ENCODE measurements at regions not wholly inside any gene's neighbourhood (a gene's known extent, or its start where the extent isn't known, plus 50 kb on each side); places are given as distances from the start of the nearest gene placed in this dataset.
"Not testable (repeated sequence)": the region's sequence is repeated elsewhere in the genome, so short reads cannot be mapped to it uniquely, and the experiment has no call there.

DNA sequence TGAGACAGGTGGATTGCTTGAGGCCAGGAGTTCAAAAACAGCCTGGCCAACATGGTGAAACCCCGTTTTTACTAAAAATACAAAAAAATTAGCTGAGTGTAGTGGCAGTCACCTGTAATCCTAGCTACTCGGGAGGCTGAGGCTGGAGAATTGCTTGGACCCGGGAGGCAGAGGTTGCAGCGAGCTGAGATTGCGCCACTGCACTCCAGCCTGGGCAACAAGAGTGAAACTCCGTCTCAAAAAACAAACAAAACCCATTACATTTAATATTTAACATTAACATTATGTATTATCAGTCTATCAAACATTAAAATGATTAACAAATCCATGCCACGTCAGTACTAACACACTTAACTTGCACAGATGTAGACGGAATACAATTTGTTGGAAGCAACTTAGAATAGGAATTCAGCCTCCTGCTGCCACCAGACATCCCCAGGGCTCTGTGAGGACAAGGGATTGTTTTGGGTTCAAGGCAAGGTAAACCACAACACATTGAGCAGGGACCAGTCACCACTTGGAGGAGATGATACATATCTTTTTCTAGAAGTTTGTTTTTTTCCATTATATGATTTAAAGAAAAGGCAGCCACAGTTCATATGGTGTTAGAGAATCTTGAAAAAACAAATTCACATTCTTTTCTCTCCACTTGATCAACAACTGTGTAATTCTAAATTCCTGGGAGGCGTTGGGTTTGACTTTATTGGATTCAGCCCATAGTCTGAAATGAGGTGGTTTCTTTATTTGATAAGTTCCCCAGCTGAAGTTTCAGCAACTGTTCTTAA, 104.1 kb upstream of the BASP1 start:
- no peaks in the 10 kb centered on the region for H3K27me3 ChIP-seq (ENCODE audit: control insufficient read depth, insufficient read depth, low read length)
- peaks cover 23% of the 10 kb centered on the region for H3K4me1 ChIP-seq (ENCODE audit: control insufficient read depth, insufficient read depth, low read length)
- no peak overlapping the region for H3K4me3 ChIP-seq (ENCODE audit: low read depth, low read length)
- H3K27ac ChIP-seq (ENCODE audit: low read depth, low read length), result no peak overlapping the region
- no peak overlapping the region for H3K9ac ChIP-seq (ENCODE audit: low read depth, low read length)
- no peaks in the 10 kb centered on the region for H3K9me3 ChIP-seq (ENCODE audit: control insufficient read depth, insufficient read depth, low read length)
- no peaks in the 10 kb centered on the region for H3K36me3 ChIP-seq (ENCODE audit: control insufficient read depth, insufficient read depth, low read length)

DNA sequence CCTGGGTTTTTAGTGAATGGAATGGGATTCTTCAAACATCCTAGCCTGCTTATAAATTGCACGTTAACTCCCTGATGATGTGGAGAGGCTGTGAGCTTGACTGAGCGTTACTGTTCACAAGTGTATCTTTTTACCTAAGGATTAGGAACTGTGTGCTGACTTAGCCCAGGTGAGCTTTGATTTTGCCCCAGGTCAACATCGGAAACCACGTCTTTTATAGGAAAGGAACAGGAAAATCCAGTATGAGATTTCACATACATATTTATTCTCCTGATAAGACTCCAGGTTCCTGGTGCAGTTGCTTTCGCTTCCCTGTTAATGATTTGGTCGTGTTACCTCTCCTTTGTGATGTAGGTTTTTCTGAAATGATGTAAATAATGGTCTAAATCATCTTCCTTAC, 103.2 kb upstream of the BASP1 start:
- no peak overlapping the region for H3K4me3 ChIP-seq (ENCODE audit: low read depth, low read length)
- H3K4me1 ChIP-seq (ENCODE audit: control insufficient read depth, insufficient read depth, low read length), result peaks cover 23% of the 10 kb centered on the region
- H3K27ac ChIP-seq (ENCODE audit: low read depth, low read length), result no peak overlapping the region
- no peak overlapping the region for H3K9ac ChIP-seq (ENCODE audit: low read depth, low read length)
- H3K27me3 ChIP-seq (ENCODE audit: control insufficient read depth, insufficient read depth, low read length), result no peaks in the 10 kb centered on the region
- H3K9me3 ChIP-seq (ENCODE audit: control insufficient read depth, insufficient read depth, low read length), result no peaks in the 10 kb centered on the region
- no peaks in the 10 kb centered on the region for H3K36me3 ChIP-seq (ENCODE audit: control insufficient read depth, insufficient read depth, low read length)

- Histone ChIP-seq H3K4me1 (ENCODE audit: control insufficient read depth, insufficient read depth, low read length) (peaks cover 23% of the 10 kb centered on the region), H3K27ac (ENCODE audit: low read depth, low read length) (no peak overlapping the region), H3K36me3 (ENCODE audit: control insufficient read depth, insufficient read depth, low read length) (no peaks in the 10 kb centered on the region), H3K27me3 (ENCODE audit: control insufficient read depth, insufficient read depth, low read length) (no peaks in the 10 kb centered on the region), H3K4me3 (ENCODE audit: low read depth, low read length) (no peak overlapping the region), H3K9me3 (ENCODE audit: control insufficient read depth, insufficient read depth, low read length) (no peaks in the 10 kb centered on the region), H3K9ac (ENCODE audit: low read depth, low read length) (no peak overlapping the region)
These were observed 102.5 kb upstream of the BASP1 start for GRCh38 chr5:17114715-17115599.

DNA sequence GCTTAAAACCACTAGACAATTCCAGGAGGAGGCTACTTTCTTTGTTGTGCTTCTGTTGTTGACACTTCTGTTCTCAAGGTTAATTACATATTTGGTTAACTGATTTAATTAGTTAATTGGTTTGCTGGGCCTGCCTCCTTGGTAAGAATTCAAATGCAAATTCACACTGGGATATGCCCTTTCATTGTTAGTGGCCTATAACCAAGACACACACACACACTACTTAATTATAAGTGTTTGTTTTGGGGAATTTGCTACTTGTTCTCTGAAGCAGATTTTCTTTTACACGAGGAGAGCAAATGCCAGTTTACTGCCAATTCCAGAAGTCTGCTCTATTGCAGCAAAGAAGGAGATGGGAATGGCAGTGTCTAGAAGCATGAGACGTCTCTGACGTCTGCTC, 101.6 kb upstream of the BASP1 start:
- no peak overlapping the region for H3K27ac ChIP-seq (ENCODE audit: low read depth, low read length)
- no peaks in the 10 kb centered on the region for H3K36me3 ChIP-seq (ENCODE audit: control insufficient read depth, insufficient read depth, low read length)
- H3K9me3 ChIP-seq (ENCODE audit: control insufficient read depth, insufficient read depth, low read length), result no peaks in the 10 kb centered on the region
- no peaks in the 10 kb centered on the region for H3K27me3 ChIP-seq (ENCODE audit: control insufficient read depth, insufficient read depth, low read length)
- no peak overlapping the region for H3K4me3 ChIP-seq (ENCODE audit: low read depth, low read length)
- H3K9ac ChIP-seq (ENCODE audit: low read depth, low read length), result no peak overlapping the region
- peaks cover 23% of the 10 kb centered on the region for H3K4me1 ChIP-seq (ENCODE audit: control insufficient read depth, insufficient read depth, low read length)

DNA sequence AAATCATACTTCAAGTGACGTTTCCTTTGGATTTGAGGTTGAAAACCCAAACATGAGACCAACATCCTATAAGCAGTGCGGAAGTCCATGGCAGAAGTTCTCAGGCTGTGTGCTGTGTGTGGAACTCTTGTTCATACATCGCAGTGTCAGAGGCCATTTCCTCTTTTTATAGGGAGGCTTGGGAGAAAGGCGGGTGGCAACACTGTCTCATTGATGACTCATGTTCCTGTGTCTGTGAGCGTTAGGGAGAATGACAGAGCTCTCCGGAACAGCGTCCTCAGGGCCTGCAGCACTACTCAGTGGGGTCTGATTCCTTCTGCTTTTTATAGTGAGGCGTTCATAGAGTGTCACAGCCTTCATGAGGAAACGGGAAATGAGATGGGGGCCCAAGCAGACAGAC, 98.8 kb upstream of the BASP1 start:
- Histone ChIP-seq H3K4me1 (ENCODE audit: control insufficient read depth, insufficient read depth, low read length) (peaks cover 23% of the 10 kb centered on the region), H3K4me3 (ENCODE audit: low read depth, low read length) (no peak overlapping the region), H3K27me3 (ENCODE audit: control insufficient read depth, insufficient read depth, low read length) (no peaks in the 10 kb centered on the region), H3K27ac (ENCODE audit: low read depth, low read length) (no peak overlapping the region), H3K36me3 (ENCODE audit: control insufficient read depth, insufficient read depth, low read length) (no peaks in the 10 kb centered on the region), H3K9me3 (ENCODE audit: control insufficient read depth, insufficient read depth, low read length) (no peaks in the 10 kb centered on the region), H3K9ac (ENCODE audit: low read depth, low read length) (no peak overlapping the region)

GRCh38 chr5:17120209-17120608, 97.2 kb upstream of the BASP1 start:
- no peaks in the 10 kb centered on the region for H3K27me3 ChIP-seq (ENCODE audit: control insufficient read depth, insufficient read depth, low read length)
- no peak overlapping the region for H3K27ac ChIP-seq (ENCODE audit: low read depth, low read length)

DNA sequence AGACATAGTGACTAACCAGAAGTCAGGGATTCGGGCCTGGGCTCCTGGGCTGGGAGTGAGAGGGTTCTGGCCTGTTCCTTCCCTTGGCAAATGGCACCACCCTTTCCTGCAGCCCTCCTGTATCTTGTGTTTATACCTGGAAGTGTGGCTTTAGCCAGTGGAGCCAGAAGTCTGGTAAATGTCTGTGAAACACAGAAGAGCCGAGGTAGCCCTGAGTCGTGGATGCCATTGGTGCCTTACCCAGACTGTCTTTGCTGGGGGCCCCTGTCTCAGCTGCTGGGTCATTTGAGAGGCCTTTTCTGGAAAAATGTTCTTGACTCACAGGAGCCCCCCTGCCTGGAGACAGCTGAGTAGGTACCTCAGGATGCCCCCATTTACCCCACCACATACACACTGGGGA, 95.7 kb upstream of the BASP1 start:
- Histone ChIP-seq H3K9me3 (ENCODE audit: control insufficient read depth, insufficient read depth, low read length) (no peaks in the 10 kb centered on the region), H3K36me3 (ENCODE audit: control insufficient read depth, insufficient read depth, low read length) (no peaks in the 10 kb centered on the region), H3K4me1 (ENCODE audit: control insufficient read depth, insufficient read depth, low read length) (no peaks in the 10 kb centered on the region), H3K9ac (ENCODE audit: low read depth, low read length) (no peak overlapping the region), H3K27me3 (ENCODE audit: control insufficient read depth, insufficient read depth, low read length) (no peaks in the 10 kb centered on the region), H3K27ac (ENCODE audit: low read depth, low read length) (no peak overlapping the region), H3K4me3 (ENCODE audit: low read depth, low read length) (no peak overlapping the region)

More at GRCh38 chr5:17120209-17120608, 97.2 kb upstream of the BASP1 start:
- H3K9me3 ChIP-seq (ENCODE audit: control insufficient read depth, insufficient read depth, low read length), result no peaks in the 10 kb centered on the region
- no peak overlapping the region for H3K9ac ChIP-seq (ENCODE audit: low read depth, low read length)
- peaks cover 12% of the 10 kb centered on the region for H3K4me1 ChIP-seq (ENCODE audit: control insufficient read depth, insufficient read depth, low read length)
- H3K36me3 ChIP-seq (ENCODE audit: control insufficient read depth, insufficient read depth, low read length), result no peaks in the 10 kb centered on the region
- H3K4me3 ChIP-seq (ENCODE audit: low read depth, low read length), result no peak overlapping the region

GRCh38 chr5:17123010-17123409, 94.4 kb upstream of the BASP1 start:
- Histone ChIP-seq H3K27me3 (ENCODE audit: control insufficient read depth, insufficient read depth, low read length) (no peaks in the 10 kb centered on the region), H3K27ac (ENCODE audit: low read depth, low read length) (no peak overlapping the region), H3K36me3 (ENCODE audit: control insufficient read depth, insufficient read depth, low read length) (no peaks in the 10 kb centered on the region), H3K4me3 (ENCODE audit: low read depth, low read length) (no peak overlapping the region), H3K9me3 (ENCODE audit: control insufficient read depth, insufficient read depth, low read length) (no peaks in the 10 kb centered on the region), H3K4me1 (ENCODE audit: control insufficient read depth, insufficient read depth, low read length) (no peaks in the 10 kb centered on the region), H3K9ac (ENCODE audit: low read depth, low read length) (no peak overlapping the region)

GRCh38 chr5:17123773-17124172, 93.7 kb upstream of the BASP1 start:
- not testable (repeated sequence) for H3K27me3 ChIP-seq (ENCODE audit: control insufficient read depth, insufficient read depth, low read length); H3K9me3 ChIP-seq (ENCODE audit: control insufficient read depth, insufficient read depth, low read length); H3K27ac ChIP-seq (ENCODE audit: low read depth, low read length); H3K9ac ChIP-seq (ENCODE audit: low read depth, low read length); H3K4me3 ChIP-seq (ENCODE audit: low read depth, low read length); H3K36me3 ChIP-seq (ENCODE audit: control insufficient read depth, insufficient read depth, low read length); H3K4me1 ChIP-seq (ENCODE audit: control insufficient read depth, insufficient read depth, low read length)

DNA sequence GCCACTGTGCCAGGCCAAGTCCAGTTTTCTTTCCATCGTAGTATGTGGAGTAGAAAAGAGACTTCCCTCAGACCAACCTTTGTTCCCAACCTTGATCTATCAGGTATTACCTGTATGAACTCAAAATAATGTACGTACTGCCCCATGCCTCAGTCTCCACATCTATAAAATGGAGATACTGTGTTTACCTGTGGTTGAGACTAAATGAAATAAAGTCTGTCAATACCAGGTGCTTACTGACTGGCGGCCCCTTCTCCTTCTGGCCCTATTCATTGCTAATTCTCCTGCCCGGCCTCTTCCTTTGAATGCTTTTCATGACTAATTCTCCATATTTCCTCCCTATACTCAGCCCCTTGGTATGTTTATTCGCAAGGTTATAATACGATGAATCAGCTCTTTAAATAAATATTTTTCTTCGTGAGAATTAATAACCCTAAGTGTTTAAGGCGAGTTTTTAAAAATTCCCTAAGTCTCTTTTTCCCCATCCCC, 89.6 kb upstream of the BASP1 start:
- H3K36me3 ChIP-seq (ENCODE audit: control insufficient read depth, insufficient read depth, low read length), result no peaks in the 10 kb centered on the region
- no peaks in the 10 kb centered on the region for H3K9me3 ChIP-seq (ENCODE audit: control insufficient read depth, insufficient read depth, low read length)
- no peaks in the 10 kb centered on the region for H3K27me3 ChIP-seq (ENCODE audit: control insufficient read depth, insufficient read depth, low read length)
- no peak overlapping the region for H3K9ac ChIP-seq (ENCODE audit: low read depth, low read length)
- H3K27ac ChIP-seq (ENCODE audit: low read depth, low read length), result no peak overlapping the region
- no peak overlapping the region for H3K4me3 ChIP-seq (ENCODE audit: low read depth, low read length)
- H3K4me1 ChIP-seq (ENCODE audit: control insufficient read depth, insufficient read depth, low read length), result peaks cover 2% of the 10 kb centered on the region

Measured in HUES48 (cell line).